Vagina (tissue), 2 donors: ENCODE measurements at regions not wholly inside any gene's neighbourhood (a gene's known extent, or its start where the extent isn't known, plus 50 kb on each side); places are given as distances from the start of the nearest gene placed in this dataset.

Source experiments
- POLR2A ChIP-seq, 2 donors: fragments of 450-650 bp; IDR thresholded peaks; one replicate each; pipeline ENCODE4 v1.6.1; 2017; ENCODE audit warnings: antibody characterized with exemption in 2 of 2, mild to moderate bottlenecking in 2 of 2, moderate library complexity in 2 of 2
- TF ChIP-seq, protein P1 (sequence below), 3 experiments: fragments of 450-650 bp in 2 of 3; fragments of 200-600 bp in 1 of 3; sonication (generic) in 1 of 3; IDR thresholded peaks; one replicate each; pipeline ENCODE4 v1.5.1; 2017 to 2019; ENCODE audit warnings: antibody characterized with exemption in 3 of 3, mild to moderate bottlenecking in 2 of 3, moderate library complexity in 2 of 3

DNA sequence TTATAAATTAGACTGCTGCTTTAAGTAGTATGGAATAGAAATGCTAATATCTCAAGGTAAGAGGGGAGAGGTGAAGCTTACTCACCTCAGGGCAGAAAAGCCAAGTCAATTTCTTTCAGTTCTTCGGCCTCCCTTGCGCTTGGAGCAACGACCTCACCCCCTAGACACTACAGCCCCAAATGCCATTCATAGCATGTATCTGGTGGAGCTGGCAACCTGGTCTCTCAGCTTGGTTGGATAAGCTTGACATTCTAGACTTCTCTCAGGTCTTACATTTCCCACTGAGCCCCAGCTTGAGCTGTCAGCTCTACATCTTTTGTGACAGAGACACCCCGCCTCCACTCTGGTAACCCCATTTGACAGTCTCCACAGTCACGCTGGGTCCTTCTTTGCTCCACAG is 154.9 kb downstream of the ZNF608 start:
- TF ChIP-seq, protein P1, sequence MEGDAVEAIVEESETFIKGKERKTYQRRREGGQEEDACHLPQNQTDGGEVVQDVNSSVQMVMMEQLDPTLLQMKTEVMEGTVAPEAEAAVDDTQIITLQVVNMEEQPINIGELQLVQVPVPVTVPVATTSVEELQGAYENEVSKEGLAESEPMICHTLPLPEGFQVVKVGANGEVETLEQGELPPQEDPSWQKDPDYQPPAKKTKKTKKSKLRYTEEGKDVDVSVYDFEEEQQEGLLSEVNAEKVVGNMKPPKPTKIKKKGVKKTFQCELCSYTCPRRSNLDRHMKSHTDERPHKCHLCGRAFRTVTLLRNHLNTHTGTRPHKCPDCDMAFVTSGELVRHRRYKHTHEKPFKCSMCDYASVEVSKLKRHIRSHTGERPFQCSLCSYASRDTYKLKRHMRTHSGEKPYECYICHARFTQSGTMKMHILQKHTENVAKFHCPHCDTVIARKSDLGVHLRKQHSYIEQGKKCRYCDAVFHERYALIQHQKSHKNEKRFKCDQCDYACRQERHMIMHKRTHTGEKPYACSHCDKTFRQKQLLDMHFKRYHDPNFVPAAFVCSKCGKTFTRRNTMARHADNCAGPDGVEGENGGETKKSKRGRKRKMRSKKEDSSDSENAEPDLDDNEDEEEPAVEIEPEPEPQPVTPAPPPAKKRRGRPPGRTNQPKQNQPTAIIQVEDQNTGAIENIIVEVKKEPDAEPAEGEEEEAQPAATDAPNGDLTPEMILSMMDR (IDR thresholded peaks at IDR 0.05): no peak
- no peak for TF ChIP-seq POLR2A (IDR thresholded peaks at IDR 0.05)
